ENCODE measurements at regions not wholly inside any gene's neighbourhood (a gene's known extent, or its start where the extent isn't known, plus 50 kb on each side); places are given as distances from the start of the nearest gene placed in this dataset.
"Not testable (repeated sequence)": the region's sequence is repeated elsewhere in the genome, so short reads cannot be mapped to it uniquely, and the experiment has no call there.

DNA sequence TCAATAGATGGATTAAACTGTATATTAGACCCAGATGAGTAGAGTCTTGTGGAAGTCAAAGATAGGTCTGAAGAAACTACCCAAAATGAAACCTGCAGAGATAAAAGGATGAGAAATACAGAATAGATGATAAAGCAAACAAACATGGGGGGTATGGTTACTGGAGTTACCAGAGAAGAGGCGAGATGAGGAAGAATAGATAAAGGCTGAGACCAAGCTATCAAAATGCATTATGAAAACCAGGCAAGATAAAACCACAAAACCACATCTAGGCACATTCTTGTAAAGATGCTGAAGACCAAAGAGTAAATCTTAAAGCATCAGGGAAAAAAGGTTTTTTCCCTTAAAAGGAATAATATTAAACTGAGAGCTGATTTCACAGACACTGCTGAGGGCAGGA lies 271.8 kb upstream of the NBPF12 start:
- CTCF ChIA-PET, POLR2A ChIA-PET: not testable (repeated sequence)

DNA sequence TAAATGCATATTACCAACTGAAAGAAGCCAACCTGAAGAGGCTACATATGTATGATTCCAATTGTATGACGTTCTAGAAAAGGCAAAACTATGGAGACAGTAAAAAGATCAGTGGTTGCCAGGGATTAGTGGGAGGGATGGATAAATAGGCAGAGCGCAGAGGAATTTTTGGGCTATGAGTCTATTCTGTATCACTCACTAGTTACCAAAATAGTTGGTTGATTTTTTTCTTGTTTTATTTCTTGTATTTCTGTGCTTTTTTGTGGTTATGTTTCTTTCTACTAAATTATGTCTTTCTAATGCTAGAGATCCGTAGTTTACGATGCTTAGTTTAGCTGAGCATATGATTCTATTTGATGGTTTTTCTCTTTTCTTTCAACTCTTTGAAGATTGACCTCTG lies 277.9 kb upstream of the NBPF12 start:
- CTCF ChIA-PET; DNase-seq (ENCODE audit: extremely low spot score); POLR2A ChIA-PET: not testable (repeated sequence)

More for the DNA sequence above, 271.8 kb upstream of the NBPF12 start:
- not testable (repeated sequence) for DNase-seq (ENCODE audit: extremely low spot score)

DNA sequence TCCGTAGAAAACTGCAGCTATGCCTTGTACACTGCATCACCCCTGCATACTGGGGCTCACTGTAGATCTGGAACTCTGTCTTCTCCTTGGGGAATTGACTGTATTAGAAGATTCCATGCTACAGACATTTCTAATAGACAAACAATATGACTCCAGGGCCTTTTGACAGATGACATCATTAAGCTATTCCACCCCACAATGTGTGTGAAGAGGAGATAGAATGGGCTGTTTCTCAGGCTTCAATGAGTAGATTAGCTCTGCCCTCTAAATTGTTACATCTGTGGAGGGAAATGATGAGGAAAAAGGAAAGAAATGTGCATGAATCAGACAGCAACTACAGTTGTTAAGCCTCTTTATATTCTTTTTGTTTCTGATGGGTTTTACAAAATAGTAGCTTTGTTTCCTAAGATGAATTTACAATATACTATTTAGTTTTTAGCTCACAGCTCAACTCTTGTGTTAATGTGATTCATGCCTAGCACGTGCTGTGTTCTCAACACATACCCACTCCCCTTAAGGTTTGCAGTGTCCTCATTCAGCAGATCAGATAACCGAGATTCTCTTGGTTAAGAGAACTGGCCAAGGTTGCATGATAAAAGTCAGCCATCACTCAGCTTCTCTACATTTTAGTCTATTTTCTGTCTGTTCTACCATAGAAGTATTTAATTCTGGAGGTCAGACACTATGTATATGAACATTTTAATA lies 281.6 kb upstream of the NBPF12 start:
- DNase-seq (ENCODE audit: extremely low spot score); CTCF ChIA-PET; POLR2A ChIA-PET: not testable (repeated sequence)

DNA sequence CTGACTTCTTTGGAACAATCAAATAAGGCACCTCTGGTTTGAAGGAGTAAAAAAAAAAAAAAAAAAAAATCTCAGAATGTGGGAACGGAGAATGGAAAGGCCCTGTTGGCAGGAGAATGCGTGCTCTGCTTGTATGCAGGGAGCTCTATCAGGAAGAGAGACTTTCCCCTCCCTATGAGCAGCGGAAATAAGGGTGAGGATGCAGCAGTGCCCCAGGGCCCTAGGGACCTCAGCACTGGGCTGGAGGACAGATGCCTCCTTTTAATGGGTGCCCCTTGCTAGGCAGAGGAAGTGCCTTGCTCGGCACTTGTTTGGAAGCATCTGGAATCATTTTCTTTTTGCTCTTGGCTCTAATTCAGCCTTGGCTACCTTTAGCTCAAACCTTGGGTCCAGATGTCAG lies 283.4 kb upstream of the NBPF12 start:
- DNase-seq (ENCODE audit: extremely low spot score); CTCF ChIA-PET; POLR2A ChIA-PET: not testable (repeated sequence)

DNA sequence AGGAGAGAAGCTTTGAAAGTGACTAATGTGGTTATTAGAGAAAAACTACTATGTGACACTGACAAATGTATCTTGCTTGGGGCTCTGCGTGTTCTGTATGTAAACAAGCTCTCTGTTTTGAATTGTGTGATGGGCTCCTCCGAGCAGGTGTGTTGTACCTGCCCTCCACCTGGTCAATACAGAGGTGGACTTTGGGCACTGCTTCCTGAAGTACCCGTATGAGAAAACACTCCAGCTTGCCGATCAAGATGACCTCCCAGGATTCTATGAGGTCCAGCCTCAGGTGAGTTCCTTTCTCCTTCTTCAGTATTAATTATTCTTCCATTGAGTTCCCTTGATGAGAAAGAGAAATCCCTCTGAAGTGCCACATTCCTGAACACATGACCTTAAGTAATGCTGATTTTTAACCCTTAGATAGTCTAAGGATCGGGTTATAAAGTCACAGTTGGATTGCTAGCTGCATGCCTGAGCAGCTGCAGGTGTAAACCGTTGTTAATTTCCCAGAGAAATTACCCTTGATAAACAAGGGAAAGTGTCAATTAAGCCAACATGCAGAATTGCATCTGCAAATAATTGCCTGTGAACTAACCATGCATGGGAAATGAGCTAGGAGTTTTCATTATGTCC lies 292.0 kb upstream of the NBPF12 start:
- DNase-seq (ENCODE audit: extremely low spot score); POLR2A ChIA-PET; CTCF ChIA-PET: not testable (repeated sequence)

- CTCF ChIA-PET; POLR2A ChIA-PET; DNase-seq (ENCODE audit: extremely low spot score): not testable (repeated sequence)
These were observed 296.6 kb upstream of the NBPF12 start for GRCh38 chr1:146641534-146641933.

DNA sequence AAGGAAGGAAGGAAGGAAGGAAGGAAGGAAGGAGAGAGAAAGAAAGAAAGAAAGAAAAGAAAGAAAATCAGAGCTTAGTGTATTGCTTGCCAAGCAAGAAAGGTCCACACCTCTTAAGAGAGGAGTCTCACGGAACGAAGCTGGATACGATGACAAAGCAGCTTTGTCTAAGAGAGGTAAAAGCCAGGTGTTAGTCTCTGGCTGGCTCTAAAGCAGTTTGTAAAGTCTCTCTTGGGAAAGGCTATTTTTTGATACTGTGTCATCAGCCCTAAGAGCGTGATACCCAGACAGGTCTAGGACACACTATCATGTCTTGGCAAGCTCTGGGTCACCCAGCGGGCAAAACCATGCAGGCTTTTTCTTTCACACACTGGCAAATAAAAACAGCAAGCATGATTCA lies 297.5 kb upstream of the NBPF12 start:
- DNase-seq (ENCODE audit: extremely low spot score); POLR2A ChIA-PET; CTCF ChIA-PET: not testable (repeated sequence)

GRCh38 chr1:146630302-146630701 lies 307.8 kb upstream of the NBPF12 start:
- DNase-seq (ENCODE audit: extremely low spot score); POLR2A ChIA-PET; CTCF ChIA-PET: not testable (repeated sequence)

DNA sequence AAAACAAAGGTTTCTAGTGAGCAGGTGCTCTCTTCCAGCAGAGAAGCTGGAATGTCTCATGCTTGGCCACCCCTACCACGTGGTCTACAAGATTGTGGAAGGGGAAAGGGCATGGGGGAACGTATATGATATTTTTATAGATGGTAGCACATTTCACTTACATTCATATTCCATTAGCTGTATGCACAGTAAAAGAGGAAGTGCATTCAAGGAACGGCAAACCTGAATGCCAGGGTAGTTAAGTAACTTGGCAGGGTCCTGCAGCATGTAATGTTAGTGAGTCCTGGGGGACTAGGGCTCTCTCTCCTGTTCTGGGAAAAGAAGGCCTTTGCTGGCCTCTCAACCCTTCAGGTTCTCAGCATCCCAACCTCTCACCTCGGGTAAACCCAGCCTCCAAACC lies 319.5 kb upstream of the NBPF12 start:
- CTCF ChIA-PET; POLR2A ChIA-PET; DNase-seq (ENCODE audit: extremely low spot score): not testable (repeated sequence)

GRCh38 chr1:146604681-146605080 lies 333.4 kb upstream of the NBPF12 start:
- DNase-seq (ENCODE audit: extremely low spot score); POLR2A ChIA-PET; CTCF ChIA-PET: not testable (repeated sequence)

GRCh38 chr1:146600720-146601307 lies 337.3 kb upstream of the NBPF12 start:
- POLR2A ChIA-PET; CTCF ChIA-PET; DNase-seq (ENCODE audit: extremely low spot score): not testable (repeated sequence)

DNA sequence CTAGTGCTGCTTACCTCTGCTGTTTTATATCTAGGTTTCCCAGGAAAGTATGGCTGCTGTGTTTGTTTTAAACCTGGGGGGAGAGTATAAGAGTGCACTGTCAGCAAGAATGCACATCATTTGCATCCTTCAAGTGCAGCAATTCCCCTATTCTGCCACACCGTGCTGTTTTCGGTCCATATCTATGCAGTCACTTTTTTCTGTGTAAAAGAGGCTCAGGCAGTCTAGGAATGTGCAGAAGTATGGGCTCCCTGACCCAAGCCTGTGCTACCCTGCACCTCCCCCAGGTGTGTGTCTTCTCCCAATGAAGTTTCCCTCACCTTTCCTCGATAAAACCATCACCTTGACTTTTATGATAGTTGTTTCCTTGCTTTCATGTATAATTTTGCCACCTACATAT lies 338.2 kb upstream of the NBPF12 start:
- CTCF ChIA-PET; DNase-seq (ENCODE audit: extremely low spot score); POLR2A ChIA-PET: not testable (repeated sequence)

DNA sequence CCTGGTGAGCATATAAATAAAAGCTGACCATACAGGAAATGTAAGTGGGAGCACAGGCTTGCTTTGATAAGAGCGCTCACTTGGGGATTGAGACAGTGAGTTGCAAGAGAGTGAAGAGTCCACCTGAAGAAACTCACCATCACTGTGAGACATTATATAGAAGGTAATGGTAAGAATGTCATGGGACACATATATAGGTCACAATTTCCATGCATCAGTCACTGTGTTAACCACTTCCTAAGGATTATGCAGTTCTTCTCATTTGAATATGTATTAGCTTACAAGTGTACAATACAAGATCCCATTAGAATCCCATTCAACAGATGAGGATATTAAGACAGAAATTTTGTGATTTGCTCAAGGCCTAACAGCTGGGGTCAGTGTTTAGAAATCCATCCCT lies 352.4 kb upstream of the NOTCH2NLA start:
- DNase-seq (ENCODE audit: extremely low spot score); CTCF ChIA-PET; POLR2A ChIA-PET: not testable (repeated sequence)

- DNase-seq (ENCODE audit: extremely low spot score); CTCF ChIA-PET; POLR2A ChIA-PET: not testable (repeated sequence)
These were observed 338.7 kb upstream of the NOTCH2NLA start for GRCh38 chr1:146567541-146567940.

- CTCF ChIA-PET; POLR2A ChIA-PET; DNase-seq (ENCODE audit: extremely low spot score): not testable (repeated sequence)
These were observed 329.2 kb upstream of the NOTCH2NLA start for GRCh38 chr1:146558032-146558431.

GRCh38 chr1:146556405-146556804 lies 327.6 kb upstream of the NOTCH2NLA start:
- DNase-seq (ENCODE audit: extremely low spot score); POLR2A ChIA-PET; CTCF ChIA-PET: not testable (repeated sequence)

DNA sequence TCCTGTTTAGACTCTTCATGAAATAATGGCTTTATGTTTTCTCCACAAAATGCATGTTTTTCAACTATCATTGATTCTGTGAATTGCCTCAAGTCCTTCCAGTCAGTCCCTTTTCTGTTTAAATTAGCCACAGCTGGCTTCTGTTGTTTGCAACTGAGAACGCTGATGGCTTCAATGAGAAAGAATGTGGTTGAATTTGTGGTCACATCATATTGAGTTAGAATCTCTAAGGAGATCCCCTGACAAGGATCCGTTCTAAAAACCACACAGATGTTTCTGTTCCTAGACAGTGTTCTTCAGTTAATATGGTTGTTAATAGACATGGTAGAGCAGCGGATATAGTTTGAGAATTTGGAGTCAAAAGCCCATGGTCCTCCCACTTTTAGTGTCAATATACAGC lies 323.6 kb upstream of the NOTCH2NLA start:
- DNase-seq (ENCODE audit: extremely low spot score); CTCF ChIA-PET; POLR2A ChIA-PET: not testable (repeated sequence)

- CTCF ChIA-PET; DNase-seq (ENCODE audit: extremely low spot score); POLR2A ChIA-PET: not testable (repeated sequence)
These were observed 319.9 kb upstream of the NOTCH2NLA start for GRCh38 chr1:146548684-146549083.

DNA sequence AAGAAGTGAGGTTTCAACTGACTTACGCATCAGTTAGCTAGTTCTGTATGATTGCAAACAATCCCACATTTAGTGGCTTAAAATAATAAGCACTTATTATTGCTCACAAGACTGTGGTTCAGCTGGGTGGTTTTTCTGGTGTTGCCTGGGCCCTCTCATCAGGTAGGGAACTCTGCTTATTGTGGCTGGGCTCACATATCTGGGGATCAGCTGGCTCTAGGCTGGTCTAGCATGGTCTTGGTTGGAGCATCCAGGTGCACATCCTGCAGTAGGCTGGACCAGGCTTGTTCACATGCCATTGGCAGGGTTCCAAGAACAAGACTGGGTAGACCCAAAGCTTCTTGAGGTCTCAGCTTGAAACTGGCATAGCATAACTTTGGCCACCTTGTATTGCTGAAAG lies 317.4 kb upstream of the NOTCH2NLA start:
- CTCF ChIA-PET; POLR2A ChIA-PET; DNase-seq (ENCODE audit: extremely low spot score): not testable (repeated sequence)

DNA sequence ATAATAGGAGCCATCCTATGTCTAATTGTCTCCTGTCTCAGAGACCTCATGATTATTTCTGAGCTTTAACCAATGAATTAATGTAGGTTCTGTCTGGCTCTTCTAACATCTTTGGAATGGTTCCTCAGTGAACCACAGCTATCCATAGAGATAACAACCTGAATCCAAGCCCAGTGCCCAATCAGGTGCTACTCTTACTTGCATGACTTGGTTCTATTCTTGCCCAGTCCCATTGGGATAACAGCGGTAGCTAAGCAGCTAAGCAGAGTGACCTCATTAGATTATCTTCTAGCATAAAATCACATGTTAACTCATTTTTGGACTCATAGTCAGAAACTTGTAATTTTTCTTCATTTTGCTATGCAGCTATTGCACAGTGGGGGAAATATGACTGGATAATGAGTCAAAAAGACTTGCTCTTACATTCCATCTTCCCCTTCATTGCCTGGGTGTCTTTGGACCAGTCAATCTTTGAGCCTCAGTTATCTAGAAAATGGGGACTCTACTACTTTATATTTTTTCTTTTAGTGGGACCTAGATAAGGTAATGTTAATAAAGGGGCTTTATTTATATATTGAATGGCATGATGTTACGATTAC lies 309.1 kb upstream of the NOTCH2NLA start:
- DNase-seq (ENCODE audit: extremely low spot score); POLR2A ChIA-PET; CTCF ChIA-PET: not testable (repeated sequence)
